Ecto neural progenitor cell (in vitro differentiated cells): ENCODE measurements at regions not wholly inside any gene's neighbourhood (a gene's known extent, or its start where the extent isn't known, plus 50 kb on each side); places are given as distances from the start of the nearest gene placed in this dataset.

Source experiments
- DNase-seq: peaks from one replicate; pipeline ENCODE4 v3.0.0-alpha.2; 2018; ENCODE audit warnings: low spot score

DNA sequence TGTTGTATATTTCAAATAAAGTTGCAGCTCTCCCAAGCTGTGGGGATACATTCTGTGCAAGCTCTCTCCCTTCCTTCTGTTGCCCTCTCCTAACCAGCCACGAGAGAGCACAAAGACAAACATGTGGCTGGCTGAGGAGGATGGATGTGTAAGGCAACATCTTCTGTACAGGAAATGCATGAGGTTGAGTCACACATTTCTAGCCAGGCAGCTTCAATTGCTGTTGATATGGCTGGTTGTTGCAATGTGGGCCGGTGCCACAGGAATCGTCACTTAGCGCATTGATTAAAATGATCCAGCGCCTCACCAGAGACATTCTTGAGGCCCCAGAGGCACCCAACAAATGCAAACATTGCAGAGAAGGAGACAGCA, 207.1 kb downstream of the ICE1 start:
- no peak for DNase-seq

DNA sequence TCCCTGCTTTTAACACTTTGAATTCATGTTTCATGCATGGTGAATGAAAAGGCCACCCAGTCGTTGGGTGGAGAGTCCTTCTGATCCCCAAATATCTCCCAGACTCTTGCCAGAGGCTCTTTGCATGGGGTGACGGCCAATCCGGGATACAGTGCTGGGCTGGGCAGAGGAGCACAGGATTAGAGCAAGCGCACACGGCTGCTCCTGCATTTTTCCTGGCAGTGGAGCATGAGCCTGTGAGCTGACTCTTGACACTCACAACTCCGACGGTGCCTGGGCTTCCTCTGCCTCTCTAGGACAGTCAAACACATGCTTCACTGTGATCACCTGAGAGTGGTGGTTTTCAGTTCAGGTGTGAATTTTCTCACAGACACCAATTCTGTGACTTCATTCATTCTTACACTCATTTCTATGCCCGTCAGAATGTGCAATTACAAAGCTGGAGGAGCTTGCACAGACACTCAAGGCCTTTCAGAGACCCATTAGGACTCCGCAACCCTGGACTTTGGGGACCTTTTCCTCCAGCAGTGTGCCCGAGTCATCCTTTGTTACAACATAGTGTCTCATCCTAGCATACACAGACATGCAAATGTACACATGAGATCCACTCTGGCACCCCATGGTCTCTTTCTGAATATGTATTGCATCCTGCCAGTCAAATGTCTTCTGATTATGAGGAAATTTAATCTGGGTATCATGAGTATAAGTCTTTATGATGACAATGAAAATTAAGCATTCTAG, 206.6 kb downstream of the ICE1 start:
- DNase-seq: no peak

- no peak for DNase-seq
Measured at GRCh38 chr5:5626412-5626811, 203.9 kb downstream of the ICE1 start.

DNA sequence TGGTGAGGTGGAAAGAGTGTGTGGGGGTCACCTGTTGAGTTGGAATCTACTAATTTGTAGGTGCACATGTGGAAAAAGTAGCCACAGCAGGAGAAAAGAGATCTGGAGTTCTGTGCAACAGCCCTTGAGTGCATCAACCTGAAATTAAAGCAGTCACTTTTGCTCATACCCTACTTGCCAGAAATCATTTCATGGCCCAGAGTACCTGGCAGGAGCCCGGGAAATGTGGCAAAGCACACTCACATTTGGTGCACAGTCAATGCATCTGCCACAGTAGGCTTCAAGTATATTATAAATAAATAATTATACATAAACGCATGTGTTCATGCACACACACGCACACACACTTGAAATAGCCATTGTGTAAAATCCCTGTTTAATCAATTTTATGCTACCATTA, 203.0 kb downstream of the ICE1 start:
- DNase-seq: no peak

GRCh38 chr5:5623397-5623796, 200.9 kb downstream of the ICE1 start:
- DNase-seq: no peak

- DNase-seq: no peak
Measured at GRCh38 chr5:5622806-5623205, 200.3 kb downstream of the ICE1 start.

- no peak for DNase-seq
Measured at GRCh38 chr5:5619546-5619945, 197.1 kb downstream of the ICE1 start.

DNA sequence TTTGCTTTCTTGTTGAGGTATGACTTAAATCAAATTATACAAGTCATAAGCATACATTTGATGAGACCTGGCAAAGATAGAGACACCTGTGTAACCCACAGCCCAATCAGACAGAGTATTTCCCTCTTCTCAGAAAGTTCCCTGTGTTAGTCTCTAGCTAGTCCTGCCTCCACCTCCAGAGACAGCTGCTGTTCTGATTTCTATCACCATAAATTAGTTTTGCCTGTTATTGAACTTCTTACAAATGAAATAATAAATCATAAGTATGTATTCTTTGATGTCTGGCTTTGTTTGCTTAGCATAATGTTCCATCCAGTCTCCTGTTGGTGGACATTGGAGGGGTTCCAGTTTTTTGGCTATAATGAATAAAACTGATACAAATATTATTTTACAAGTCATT, 194.5 kb downstream of the ICE1 start:
- no peak for DNase-seq

- no peak for DNase-seq
Measured at GRCh38 chr5:5616247-5616895, 193.9 kb downstream of the ICE1 start.

- DNase-seq: no peak
Measured at GRCh38 chr5:5615569-5615968, 193.1 kb downstream of the ICE1 start.

- no peak for DNase-seq
Measured at GRCh38 chr5:5613261-5613990, 190.9 kb downstream of the ICE1 start.

GRCh38 chr5:5612096-5612495, 189.6 kb downstream of the ICE1 start:
- DNase-seq: no peak

GRCh38 chr5:5609935-5610334, 187.5 kb downstream of the ICE1 start:
- no peak for DNase-seq

GRCh38 chr5:5605170-5605764, 182.8 kb downstream of the ICE1 start:
- no peak for DNase-seq

GRCh38 chr5:5602554-5602953, 180.1 kb downstream of the ICE1 start:
- DNase-seq: no peak

GRCh38 chr5:5598547-5599113, 176.2 kb downstream of the ICE1 start:
- no peak for DNase-seq

DNA sequence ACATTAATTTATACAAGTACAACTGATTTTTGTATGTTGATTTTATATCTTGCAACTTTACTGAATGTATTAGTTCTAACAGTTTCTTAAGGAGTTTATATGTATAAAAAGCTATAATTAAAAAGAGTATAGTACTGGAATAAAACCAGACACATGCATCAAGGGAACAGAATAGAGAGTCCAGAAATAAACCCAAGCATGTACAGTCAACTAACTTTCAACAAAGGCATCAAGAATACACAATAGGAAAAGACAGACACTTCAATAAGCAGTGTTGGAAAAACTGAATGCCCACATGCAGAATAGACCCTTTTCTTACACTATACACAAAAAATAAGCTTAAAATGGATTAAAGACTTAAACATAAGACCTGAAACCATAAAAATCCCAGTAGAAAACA, 170.9 kb downstream of the ICE1 start:
- no peak for DNase-seq

GRCh38 chr5:5592541-5592940, 170.1 kb downstream of the ICE1 start:
- DNase-seq: no peak

DNA sequence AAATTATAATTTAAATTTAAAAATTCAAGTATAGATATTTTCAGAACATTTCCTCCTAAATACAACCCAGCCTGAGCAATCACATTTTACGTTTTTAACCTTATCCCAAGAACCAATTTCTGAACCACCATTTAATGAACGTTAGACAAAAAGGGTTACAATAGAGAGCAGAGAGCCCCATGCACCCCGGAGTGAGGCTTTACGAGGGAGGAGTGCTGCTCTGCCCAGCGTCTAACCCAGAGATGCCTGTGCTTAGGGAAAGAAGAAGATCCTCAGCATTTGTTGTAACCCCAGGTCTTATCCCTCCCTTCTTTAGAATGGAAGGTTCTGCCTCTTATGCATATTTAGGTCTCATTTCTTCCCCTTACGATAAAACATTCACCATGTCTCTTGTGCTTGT, 169.1 kb downstream of the ICE1 start:
- DNase-seq: no peak

GRCh38 chr5:5589857-5590256, 167.4 kb downstream of the ICE1 start:
- no peak for DNase-seq

- no peak for DNase-seq
Measured at GRCh38 chr5:5588887-5589826, 166.7 kb downstream of the ICE1 start.
